ENCODE measurements at regions not wholly inside any gene's neighbourhood (a gene's known extent, or its start where the extent isn't known, plus 50 kb on each side); places are given as distances from the start of the nearest gene placed in this dataset.
A peak's percentile ranks its signal among the peaks of the same experiment; 100 is the strongest.

DNA sequence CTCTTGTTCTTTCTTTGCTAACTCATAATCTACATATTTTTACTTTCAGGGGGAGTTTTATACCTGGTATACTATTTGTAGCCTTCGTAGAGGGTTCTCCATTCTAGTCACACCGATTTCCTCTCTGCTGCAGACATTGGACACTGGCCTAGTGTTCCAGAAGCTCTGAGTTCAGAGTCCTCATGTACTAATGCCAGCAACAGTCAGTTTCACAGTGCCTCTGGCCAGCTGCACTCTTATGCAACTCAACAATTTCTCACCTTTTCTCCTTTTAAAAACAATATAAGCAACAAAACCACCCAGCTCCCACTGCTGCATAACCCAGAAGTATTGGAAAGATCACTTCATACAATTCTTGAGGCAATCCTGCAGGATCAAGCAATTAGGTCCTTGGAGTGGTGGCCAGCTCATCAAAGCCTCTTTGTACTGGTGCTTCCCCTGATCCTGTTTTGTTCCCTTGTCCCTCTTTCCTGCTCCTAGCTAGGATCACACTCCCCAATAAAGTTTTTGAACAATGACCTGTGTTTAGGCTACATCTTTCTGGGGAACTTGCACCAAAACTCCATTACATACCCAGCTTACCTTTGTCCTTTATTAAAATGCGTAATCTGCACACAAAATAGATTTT, 98.1 kb upstream of the TUT7 start:
- no peak for DNase-seq (ENCODE audit: low read depth)

DNA sequence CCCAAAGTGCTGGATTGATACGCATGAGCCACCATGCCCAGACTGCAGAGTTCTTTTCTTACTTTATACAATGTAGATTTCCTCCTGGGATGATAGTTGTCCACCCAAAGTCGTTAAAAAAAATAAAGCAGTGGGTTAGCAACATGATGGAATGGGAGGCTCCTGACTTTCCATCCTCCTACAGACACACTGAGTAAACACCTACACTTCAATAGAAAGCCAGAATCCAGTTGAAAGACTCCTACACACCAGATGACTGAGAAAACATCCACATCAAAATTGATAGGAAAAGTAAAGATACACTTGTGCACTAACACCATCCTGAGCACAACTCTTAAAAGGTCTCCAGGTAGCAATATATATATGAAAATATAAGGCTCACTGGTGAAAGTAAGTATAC, 95.0 kb upstream of the TUT7 start:
- no peak for DNase-seq (ENCODE audit: low read depth)

DNA sequence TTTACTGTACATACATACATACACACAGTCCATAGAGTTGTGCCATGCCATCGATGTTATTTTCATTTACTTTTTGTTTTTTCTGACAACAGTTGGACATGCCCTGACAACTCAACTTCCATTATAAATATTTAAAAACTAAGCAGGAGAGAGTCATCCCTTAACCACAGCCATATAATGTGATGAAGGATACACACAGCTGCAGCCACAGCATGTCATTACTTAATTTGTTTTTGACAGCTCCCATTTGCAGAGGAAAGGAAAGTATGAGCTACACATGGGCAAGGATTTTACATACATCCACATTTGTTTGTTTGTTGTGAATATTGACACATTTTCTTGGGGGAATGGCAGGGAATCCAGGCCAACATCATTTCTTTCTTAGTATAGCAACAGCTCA, 91.5 kb upstream of the TUT7 start:
- DNase-seq (ENCODE audit: low read depth), result no peak

- DNase-seq (ENCODE audit: low read depth), result no peak
Observed at GRCh38 chr9:86443992-86444391, 89.8 kb upstream of the TUT7 start.

DNA sequence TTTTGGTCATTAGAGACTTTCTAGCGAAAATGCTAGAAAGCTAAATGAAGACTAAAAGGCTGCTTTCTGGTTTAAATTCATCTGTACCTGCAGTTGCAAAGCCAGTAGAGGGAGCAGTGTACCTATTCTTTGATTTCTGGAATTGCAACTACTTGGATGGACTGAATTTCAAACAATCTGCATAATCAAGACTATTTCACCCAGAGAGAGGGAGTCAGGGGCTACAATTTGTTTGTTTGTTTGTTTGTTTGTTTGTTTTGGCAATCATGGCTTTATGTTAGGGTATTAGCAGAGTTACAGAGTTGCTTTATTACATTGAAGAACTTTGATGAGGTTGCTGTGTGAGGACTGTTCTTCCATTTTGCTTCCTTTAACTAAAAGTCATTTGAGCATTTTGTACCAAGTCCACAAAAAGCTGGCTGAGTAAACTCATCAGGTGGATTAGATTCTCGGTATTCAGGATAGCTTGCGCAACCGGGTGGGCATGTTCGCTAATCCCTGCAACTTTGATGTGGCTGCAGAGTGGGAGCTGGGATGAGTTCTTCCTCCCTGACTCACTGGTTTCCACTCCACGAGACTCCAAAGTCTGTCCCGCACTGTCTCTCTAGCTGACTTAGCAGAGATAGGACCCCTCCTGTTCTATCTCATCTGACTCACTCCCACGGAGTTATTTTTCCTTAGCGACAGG, 80.0 kb upstream of the TUT7 start:
- DNase-seq (ENCODE audit: low read depth), result peak; percentile 47

- no peak for DNase-seq (ENCODE audit: low read depth)
Observed at GRCh38 chr9:86424251-86424891, 70.2 kb upstream of the TUT7 start.

DNA sequence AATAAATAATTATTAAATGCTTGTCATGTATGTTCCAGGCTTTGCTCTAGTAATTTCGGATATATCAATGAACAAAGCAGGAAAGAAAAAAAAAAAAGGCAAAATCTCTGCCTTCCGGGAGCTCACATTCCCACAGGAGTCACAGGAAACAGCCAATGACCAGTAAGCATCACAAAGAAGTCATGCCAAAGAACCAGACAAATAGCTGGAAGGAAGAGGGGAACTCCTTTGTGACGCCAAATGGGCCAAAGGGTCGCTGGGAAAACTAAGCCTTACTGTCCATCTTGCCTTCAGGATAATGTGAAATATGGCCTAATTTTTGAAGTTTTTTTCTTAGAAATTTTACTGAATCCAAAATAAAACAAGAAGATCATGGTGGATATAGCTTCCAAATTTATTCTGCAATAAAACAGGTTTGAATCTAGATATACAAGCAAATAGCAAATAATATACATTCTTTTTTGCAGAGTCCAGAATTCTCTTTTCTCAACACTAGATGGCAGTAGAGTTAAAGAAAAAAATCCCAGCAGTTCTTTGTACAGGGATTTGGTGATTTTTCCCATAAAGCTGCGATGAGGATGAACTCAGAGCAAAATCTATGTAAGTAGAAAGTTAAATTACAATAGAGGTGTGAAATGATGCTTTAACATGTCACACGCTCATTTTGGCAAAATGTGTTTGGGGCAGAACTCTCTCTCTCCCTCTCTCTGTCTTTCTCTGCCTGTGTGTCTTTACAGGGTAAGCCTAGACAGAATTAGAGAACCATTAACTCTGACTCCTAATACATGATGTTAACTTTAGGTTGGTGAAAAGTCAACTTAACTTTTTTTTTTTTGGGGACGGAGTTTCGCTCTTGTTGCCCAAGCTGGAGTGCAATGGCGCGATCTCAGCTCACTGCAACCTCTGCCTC, 60.0 kb upstream of the TUT7 start:
- no peak for DNase-seq (ENCODE audit: low read depth)

- DNase-seq (ENCODE audit: low read depth), result no peak
Observed at GRCh38 chr9:86410281-86410680, 56.1 kb upstream of the TUT7 start.

GRCh38 chr9:86408121-86408520, 53.9 kb upstream of the TUT7 start:
- no peak for DNase-seq (ENCODE audit: low read depth)

DNA sequence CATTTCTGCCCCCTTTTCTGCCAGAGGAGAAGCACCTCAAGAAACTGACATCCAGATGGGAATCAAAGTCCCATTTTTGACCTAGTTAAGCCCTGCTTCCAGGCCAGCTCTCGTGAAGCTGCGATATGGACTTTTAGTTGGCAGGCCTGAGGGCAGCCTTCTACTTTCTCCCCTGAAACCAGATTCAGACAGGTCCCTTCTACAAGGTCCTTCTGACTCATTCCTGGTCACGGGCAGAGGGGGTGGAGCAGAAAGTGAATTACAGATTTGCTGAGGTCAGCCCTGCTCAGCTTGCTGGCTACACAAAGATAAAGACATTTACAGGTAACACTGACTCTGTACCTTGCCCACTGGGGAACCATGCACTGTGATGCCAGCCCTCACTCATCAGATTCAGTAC, 52.8 kb upstream of the TUT7 start:
- DNase-seq (ENCODE audit: low read depth), result no peak

DNA sequence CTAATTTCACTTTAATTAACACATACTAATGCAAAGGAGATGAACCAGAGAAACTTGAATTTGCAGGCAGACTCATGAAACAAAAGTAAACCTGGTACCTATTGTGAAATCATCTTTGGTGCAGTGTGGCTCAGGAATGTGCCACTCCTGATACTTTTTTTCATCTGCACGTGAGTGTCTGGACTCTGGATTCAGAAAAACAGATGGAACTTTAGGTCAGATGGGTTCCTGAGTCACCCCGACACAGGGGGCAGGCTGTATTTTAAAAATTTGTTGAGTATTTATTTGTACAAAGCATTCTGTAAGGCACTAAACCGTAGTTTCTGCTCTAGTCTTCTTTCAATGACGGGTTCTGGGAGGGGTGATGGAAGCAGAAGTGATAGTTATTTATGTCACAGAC, 52.2 kb upstream of the TUT7 start:
- DNase-seq (ENCODE audit: low read depth), result no peak

- no peak for DNase-seq (ENCODE audit: low read depth)
Observed at GRCh38 chr9:86405926-86406325, 51.7 kb upstream of the TUT7 start.

DNA sequence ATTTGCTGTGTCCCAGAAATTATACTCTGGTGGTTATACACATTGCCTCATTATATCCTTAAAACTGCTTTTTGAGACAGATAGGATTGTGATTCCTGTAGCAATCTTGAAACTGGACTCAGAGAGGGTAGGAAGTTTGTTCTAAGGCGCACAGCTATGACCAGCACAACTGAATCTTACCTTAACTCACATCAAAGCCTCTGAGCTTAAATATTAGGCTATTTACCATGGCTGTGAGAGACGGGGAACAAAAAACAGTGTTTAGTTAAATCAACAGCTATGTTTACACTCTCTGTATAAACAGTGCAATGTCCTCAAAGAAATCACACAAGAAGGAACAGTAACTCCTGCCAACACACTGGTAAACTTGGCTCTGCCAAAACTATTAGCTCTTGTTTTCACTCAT, 50.9 kb upstream of the TUT7 start:
- DNase-seq (ENCODE audit: low read depth), result no peak
